ENCODE measurements at regions not wholly inside any gene's neighbourhood (a gene's known extent, or its start where the extent isn't known, plus 50 kb on each side); places are given as distances from the start of the nearest gene placed in this dataset.

GRCh38 chr3:193030276-193030675 lies 112.6 kb upstream of the MB21D2 start:
- TF ChIP-seq EZH2 (IDR thresholded peaks at IDR 0.05; ENCODE audit: low read depth) = no peak
- TF ChIP-seq CTCF (conservative IDR thresholded peaks at IDR 0.05) = no peak

All from PC-9 (cell line).